NCI-H526 (cell line): ENCODE measurements at regions not wholly inside any gene's neighbourhood (a gene's known extent, or its start where the extent isn't known, plus 50 kb on each side); places are given as distances from the start of the nearest gene placed in this dataset.
A peak's percentile ranks its signal among the peaks of the same experiment; 100 is the strongest.

Experiments
- DNase-seq, 2 experiments: peaks; one replicate each; lab custom pipeline; 2025; lab: John Stamatoyannopoulos, UW

GRCh38 chr2:19784456-19784855 is 117.3 kb downstream of the TTC32 start:
- no peak for DNase-seq

- no peak for DNase-seq
These were observed 117.8 kb downstream of the TTC32 start for GRCh38 chr2:19783935-19784334.

DNA sequence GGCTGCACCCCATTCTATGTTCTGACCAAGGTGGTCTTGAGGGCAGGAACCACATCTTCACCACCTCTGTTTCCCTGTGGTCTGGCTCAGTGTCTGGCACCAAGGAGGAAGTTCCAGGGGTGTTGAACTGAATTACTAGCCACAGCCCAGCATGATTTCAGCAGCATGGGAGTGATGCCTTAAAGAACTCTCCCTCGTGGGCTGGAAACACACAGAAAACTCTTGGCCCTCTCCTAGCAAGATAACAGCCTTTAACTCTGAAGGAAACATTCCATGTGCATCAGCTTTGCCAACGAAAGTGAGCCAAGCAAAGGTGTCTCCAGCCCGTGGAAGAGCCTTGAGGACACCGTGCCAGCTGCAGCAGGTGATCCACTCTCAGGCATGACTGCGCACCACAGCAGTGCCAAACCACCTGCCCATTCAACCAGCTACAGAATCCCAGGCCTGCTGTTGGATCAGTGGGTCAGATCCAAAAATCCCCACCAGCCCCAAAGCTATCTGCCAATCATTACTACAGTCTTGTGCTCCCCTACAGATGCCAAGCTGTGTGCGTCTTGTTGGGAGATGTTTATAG is 124.8 kb downstream of the TTC32 start:
- peak in 1 of 2 experiments; percentile 27 for DNase-seq

- DNase-seq = no peak
These were observed 125.9 kb downstream of the TTC32 start for GRCh38 chr2:19775838-19776237.

DNA sequence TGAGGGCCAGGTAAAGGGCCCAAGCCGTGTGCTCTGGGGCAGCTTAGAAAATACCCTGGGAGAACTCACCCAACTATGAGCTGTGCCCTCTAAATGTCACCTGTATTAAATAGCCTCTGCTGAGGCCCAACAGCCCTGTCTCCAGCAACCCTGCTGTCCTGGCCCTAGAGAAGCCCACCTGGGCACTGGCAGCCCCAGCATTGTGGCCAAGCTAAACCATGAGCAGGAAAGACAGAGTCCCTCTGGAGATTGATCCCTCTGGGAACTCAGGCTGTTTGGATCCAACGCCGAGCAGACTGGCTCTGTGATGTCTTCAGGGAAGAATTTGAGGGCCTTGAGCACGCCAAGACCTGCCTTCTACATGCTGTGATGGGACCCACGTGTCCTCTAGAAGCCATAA is 126.5 kb downstream of the TTC32 start:
- no peak for DNase-seq

GRCh38 chr2:19774805-19775176 is 127.0 kb downstream of the TTC32 start:
- DNase-seq = peak in 1 of 2 experiments; percentile 57

GRCh38 chr2:19772981-19773380 is 128.8 kb downstream of the TTC32 start:
- DNase-seq = peak in 1 of 2 experiments; percentile 59

DNA sequence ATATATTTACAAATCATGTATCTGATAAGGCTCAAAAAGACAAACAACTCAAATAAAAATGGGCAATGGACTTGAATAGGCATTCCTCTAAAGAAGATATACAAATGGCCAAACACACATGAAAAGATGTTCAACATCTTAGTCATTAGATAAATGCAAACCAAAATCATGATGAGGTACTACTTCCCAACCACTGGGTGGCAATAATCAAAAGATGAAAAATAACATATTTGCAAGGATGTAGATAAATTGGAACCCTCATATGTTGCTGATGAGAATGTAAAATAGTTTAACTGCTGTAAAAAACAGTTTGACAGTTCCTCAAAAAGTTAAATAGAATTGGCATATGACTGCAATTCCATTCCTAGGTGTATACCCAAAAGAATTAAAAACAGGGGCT is 132.3 kb downstream of the TTC32 start:
- peak in 1 of 2 experiments; percentile 34 for DNase-seq

GRCh38 chr2:19767899-19768298 is 133.9 kb downstream of the TTC32 start:
- DNase-seq = no peak

DNA sequence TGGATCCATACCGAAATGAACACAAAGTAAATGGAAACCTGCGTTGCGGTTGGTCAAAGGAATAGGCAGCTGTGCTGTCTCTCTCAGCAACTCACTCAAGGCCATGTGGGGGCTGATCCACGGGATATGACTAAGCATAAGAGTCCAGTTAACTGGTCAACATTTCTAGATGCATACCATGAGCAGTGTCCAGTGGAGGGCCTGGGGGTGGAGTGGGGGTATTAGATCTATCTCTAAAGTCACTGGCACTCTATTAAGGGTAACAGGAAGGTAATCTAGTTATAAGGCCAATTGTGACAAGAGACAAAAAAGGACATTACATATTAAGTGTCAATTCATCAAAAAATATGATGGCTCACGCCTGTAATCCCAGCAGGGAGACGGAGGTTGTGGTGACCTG is 136.8 kb downstream of the TTC32 start:
- DNase-seq = no peak

DNA sequence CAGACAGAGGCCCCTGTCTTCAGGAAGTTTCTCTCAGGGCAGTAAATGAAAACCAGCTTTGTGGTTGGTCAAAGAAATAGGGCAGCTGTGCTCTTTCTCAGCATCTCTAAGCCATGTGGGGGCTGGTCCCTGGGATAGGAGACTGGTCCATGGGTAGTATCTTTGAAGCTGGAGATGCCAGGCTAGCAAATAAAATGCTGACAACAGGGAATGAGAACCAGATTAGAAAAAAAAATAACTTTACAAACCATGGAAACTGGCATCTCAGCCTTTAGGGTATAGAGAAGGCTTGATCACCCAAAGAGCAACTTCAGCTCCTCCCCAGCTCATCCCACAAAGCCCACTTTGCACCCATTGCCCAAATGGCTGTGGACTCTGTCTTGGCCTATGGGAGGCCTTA is 138.1 kb downstream of the TTC32 start:
- no peak for DNase-seq

DNA sequence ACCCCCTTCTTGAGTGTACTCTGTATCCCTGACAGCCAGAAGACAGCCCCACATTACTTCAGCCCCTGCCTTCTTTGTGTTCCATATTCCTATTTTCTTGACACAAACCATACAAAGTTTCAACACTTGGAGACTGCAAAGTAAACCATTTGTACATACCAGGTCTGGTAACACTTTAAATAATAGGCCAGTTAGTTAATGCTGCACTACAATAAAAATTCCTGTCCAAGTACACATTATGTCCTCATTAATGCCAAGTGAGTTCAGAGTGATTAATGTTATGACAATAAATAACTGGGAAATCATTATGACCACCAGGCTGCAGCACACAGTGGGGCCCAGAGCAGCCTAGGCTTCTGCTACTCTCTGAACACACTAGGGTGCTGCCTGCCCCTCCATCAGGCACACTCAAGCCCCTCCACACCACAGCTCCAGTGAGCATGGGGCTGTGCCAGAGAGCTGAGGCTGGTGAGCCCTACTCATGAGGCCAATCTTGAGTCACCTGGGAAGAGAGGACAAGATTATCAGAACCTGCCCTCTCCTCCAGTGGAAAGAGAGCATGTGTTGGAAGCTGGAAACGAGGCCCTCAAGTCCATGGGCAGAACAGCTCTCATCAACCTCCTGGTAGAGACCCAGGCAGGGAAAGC is 138.7 kb downstream of the TTC32 start:
- DNase-seq = no peak

GRCh38 chr2:19762142-19762541 is 139.6 kb downstream of the TTC32 start:
- no peak for DNase-seq

DNA sequence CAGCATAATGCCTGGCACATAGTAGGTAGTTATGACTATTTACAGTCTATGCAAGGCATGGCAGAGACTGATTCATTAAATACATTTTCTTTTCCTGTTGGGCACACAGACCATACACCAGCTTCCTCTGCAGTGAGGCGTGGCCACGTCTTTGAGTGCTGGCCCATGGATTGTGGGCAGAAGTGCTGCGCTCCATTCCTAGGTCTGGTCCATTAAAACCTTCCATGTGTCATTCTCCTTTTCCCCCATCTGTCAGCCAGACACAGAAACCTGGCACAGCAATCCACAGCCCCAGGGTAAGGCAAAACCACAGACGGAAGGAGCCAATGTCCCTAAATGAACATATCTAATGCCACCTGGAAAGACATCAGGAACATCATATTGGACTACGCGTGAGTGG is 141.9 kb downstream of the TTC32 start:
- no peak for DNase-seq

DNA sequence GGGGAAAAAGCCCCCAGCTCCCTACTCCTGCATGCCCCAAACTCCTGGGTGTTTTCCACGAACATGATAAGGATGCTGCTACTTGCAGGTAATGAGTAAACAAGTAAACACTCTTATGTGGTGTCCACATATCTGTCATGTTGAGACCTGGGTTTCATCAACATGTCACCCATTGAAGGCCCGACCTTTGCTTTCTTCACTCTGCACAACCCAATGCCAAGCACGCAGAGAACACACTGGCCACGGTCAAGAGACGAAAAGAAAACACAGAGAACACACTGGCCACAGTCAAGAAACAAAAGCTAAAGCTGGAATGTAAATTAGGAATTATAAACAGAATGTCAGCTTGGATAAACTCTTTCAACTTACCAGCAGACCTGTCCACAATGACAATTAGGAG is 143.1 kb downstream of the TTC32 start:
- DNase-seq = no peak

- no peak for DNase-seq
These were observed 144.2 kb downstream of the TTC32 start for GRCh38 chr2:19757586-19757985.

DNA sequence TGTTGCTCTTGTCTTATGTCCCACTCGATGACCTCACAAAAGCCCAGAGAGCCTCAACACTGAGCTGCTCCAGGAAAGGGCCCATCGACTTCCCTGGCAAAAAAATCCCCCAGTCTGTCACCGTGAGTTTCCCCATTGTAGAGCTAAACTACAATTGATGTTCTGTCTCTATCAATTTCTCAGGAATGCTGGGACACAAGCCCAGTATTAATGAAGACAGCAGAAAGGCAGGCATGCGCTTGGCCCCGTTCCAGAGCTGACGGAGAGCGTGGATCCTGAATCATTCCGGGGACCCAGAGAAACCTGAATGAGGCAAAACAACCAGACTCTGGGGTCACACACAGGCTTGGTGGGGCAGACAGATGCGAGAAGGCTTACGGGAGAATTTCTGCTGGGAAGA is 146.9 kb downstream of the TTC32 start:
- DNase-seq = no peak

GRCh38 chr2:19753818-19754217 is 148.0 kb downstream of the TTC32 start:
- no peak for DNase-seq

GRCh38 chr2:19753314-19753713 is 148.5 kb downstream of the TTC32 start:
- no peak for DNase-seq

GRCh38 chr2:19752500-19752899 is 149.3 kb downstream of the TTC32 start:
- DNase-seq = no peak

DNA sequence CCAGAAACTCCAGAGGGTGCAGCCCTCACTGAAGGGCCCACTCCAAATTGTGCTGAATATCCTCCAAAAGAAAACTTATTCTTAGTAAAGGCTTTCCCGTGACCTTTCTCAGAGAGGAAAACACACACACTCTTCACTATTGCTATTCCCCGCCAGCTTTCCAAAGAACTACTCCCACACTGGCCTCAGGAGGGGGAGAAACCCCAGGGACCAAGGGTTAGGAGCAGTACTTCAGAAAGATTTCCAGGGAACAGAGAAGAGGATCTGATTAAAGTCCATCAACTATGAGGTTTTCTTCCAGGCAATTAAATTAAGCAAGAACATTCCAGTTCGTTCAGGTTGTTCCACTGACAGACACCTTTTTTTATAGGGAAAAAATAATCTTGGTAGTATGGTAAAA is 150.2 kb downstream of the TTC32 start:
- DNase-seq = no peak

- no peak for DNase-seq
These were observed 151.6 kb downstream of the TTC32 start for GRCh38 chr2:19750136-19750535.

- no peak for DNase-seq
These were observed 152.3 kb downstream of the TTC32 start for GRCh38 chr2:19749507-19749836.
